Nephron progenitor cell (in vitro differentiated cells): ENCODE measurements at regions not wholly inside any gene's neighbourhood (a gene's known extent, or its start where the extent isn't known, plus 50 kb on each side); places are given as distances from the start of the nearest gene placed in this dataset.

Source experiments
- DNase-seq: peaks from one replicate; pipeline ENCODE4 v3.0.0; 2021
- H3K27ac Mint-ChIP-seq: 2 replicates; pipeline ENCODE4 v1.8.0; 2021; ENCODE audit warnings: mild to moderate bottlenecking, moderate library complexity, mixed read lengths
- H3K27me3 Mint-ChIP-seq: 2 replicates; pipeline ENCODE4 v1.8.0; 2021; ENCODE audit warnings: mild to moderate bottlenecking, low read depth, mixed read lengths; ENCODE audit not compliant: poor library complexity
- H3K36me3 Mint-ChIP-seq: 2 replicates; pipeline ENCODE4 v1.8.0; 2021; ENCODE audit warnings: low read depth, mixed read lengths
- H3K4me1 Mint-ChIP-seq: 2 replicates; pipeline ENCODE4 v1.8.0; 2021; ENCODE audit warnings: mixed read lengths
- H3K4me3 Mint-ChIP-seq: 2 replicates; pipeline ENCODE4 v1.8.0; 2021; ENCODE audit warnings: mild to moderate bottlenecking, moderate library complexity, mixed read lengths
- H3K9me3 Mint-ChIP-seq: 2 replicates; pipeline ENCODE4 v1.8.0; 2021; ENCODE audit warnings: mild to moderate bottlenecking, moderate library complexity, mixed read lengths
- TF ChIP-seq, protein P1 (sequence below): fragments of 200-600 bp; sonication (generic); IDR thresholded peaks from 2 replicates; pipeline ENCODE4 v1.5.0; 2021; ENCODE audit warnings: antibody characterized with exemption

DNA sequence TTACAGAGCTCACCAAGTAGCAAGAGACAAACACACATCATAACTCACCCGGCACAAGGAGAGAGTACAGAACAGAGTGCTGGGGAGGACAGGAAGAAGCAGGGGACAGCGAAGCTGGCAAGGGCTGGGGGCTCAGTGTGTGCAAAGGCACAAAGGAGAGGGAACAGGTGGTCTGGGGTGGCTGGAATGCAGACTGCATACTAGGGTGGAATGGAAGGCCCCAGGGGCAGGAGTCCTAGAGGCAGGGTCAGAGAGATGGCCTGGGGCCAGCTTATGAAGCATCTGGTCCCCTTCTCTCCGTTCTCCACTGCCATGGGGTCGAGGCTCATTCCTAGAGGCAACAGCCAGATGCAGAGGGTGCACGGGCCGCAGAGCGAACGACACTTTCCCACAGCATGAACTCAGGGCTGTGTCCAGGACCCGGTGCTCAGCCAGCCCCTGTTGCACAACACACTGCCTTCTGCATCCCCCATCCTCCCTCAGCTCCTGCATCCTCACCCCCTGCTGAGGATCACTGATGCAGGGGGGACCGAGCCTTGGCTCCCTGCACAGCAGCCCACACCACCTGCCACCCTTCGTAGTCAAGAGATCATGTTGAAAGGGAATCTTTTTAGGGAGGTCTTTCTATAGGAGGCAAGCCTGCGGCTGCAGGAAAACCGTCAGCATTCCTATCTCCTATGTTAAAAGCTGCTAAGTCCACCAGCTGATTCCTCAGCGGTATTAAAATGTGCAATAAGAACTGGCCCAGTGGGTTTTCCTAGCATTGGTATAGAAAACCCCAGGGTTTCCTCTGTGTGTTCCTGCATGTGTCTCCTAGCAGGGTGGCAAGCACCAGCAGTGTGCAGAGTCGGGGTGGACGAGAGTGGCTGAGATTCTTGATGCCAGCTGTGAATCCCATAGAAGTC lies 293.5 kb downstream of the UACA start:
- Mint-ChIP-seq H3K4me1 (peaks cover 14% of the 10 kb centered on the region), H3K27ac (no peak overlapping the region), H3K27me3 (peaks cover 56% of the 10 kb centered on the region), H3K4me3 (no peak overlapping the region), H3K9me3 (no peaks in the 10 kb centered on the region), H3K36me3 (no peaks in the 10 kb centered on the region)
- TF ChIP-seq, protein P1, sequence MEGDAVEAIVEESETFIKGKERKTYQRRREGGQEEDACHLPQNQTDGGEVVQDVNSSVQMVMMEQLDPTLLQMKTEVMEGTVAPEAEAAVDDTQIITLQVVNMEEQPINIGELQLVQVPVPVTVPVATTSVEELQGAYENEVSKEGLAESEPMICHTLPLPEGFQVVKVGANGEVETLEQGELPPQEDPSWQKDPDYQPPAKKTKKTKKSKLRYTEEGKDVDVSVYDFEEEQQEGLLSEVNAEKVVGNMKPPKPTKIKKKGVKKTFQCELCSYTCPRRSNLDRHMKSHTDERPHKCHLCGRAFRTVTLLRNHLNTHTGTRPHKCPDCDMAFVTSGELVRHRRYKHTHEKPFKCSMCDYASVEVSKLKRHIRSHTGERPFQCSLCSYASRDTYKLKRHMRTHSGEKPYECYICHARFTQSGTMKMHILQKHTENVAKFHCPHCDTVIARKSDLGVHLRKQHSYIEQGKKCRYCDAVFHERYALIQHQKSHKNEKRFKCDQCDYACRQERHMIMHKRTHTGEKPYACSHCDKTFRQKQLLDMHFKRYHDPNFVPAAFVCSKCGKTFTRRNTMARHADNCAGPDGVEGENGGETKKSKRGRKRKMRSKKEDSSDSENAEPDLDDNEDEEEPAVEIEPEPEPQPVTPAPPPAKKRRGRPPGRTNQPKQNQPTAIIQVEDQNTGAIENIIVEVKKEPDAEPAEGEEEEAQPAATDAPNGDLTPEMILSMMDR: no peak
- no peak for DNase-seq

DNA sequence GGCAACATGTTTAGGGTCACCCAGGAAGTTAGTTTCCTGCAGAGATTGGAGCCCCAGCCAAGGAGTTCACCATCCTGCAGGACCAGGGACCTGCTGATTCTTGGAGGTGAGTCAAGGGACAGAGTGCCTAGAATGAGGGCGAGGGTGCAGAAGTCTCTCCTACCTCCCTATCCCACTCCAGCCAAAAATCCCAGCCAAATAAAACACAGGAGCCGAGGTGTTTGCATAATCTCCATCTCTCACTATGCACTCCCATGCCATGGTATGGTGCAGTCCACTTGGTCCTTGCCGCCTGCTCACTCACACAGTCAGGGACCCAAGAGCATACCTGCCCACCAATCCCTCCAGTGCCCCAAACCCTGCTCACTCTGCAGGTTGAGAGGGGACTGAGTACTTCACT lies 294.2 kb downstream of the UACA start:
- peaks cover 60% of the 10 kb centered on the region for H3K27me3 Mint-ChIP-seq
- no peak overlapping the region for H3K27ac Mint-ChIP-seq

DNA sequence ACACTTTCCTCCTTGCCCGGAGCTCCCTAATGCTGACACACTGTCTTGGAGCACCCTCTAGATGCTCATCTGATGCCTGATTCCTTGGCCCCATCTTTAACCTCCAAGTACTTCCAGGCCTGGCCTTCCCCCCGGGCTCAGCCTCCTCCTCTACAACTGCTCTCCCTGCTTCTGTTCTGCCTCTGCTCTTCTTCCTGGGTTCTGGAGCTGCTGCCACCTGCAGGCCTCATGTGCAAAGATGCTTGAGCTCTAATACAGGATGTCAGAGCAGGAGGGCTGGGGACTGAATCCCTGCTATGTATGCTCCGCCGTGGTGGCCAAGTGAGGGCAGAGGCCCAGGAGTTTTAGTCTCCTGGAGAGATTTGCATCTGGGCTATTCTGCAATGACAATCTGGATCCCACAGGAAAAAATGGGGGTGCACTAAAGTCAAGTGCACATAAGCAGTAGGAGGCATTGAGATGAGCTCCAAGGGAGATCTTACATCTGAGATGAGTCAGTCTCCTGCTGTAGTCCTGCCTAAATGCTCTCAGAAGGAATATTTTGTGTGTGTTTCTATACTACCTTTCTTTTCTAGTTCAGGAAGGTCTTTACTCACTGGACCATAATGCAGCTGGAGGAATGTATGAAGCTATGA lies 296.3 kb downstream of the UACA start:
- no peaks in the 10 kb centered on the region for H3K36me3 Mint-ChIP-seq
- TF ChIP-seq, protein P1: peak; percentile 59
- no peak overlapping the region for H3K4me3 Mint-ChIP-seq
- DNase-seq: peak; percentile 42
- H3K4me1 Mint-ChIP-seq: no peaks in the 10 kb centered on the region
- no peaks in the 10 kb centered on the region for H3K9me3 Mint-ChIP-seq
- H3K27me3 Mint-ChIP-seq: peaks cover 53% of the 10 kb centered on the region
- H3K27ac Mint-ChIP-seq: no peak overlapping the region

More for the DNA sequence above, 294.2 kb downstream of the UACA start:
- H3K9me3 Mint-ChIP-seq: no peaks in the 10 kb centered on the region
- TF ChIP-seq, protein P1: no peak
- H3K4me3 Mint-ChIP-seq: no peak overlapping the region
- peaks cover 11% of the 10 kb centered on the region for H3K4me1 Mint-ChIP-seq
- no peak for DNase-seq
- H3K36me3 Mint-ChIP-seq: no peaks in the 10 kb centered on the region

DNA sequence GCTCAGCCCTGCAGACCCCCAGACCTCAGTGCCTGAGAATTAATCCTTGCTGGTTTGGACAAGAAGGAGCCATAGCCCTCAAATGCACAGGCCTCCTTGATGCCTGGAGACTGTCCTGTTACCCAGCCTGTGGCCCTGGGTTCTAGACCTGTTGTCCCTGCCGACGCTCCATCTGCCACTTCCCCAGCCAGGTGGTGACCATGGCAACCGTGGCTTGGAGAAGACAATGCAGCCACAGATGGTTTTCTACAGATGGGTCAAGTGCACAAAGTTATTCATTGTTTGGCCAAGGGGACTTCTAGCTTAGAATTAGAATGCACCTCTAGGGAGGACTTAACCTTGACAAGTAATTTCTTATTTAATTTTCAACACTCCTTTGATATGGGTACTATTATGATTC lies 297.1 kb downstream of the UACA start:
- Mint-ChIP-seq H3K27ac (no peak overlapping the region), H3K36me3 (no peaks in the 10 kb centered on the region), H3K4me3 (no peak overlapping the region), H3K9me3 (no peaks in the 10 kb centered on the region), H3K27me3 (peaks cover 55% of the 10 kb centered on the region), H3K4me1 (no peaks in the 10 kb centered on the region)
- TF ChIP-seq, protein P1: no peak
- DNase-seq: no peak

DNA sequence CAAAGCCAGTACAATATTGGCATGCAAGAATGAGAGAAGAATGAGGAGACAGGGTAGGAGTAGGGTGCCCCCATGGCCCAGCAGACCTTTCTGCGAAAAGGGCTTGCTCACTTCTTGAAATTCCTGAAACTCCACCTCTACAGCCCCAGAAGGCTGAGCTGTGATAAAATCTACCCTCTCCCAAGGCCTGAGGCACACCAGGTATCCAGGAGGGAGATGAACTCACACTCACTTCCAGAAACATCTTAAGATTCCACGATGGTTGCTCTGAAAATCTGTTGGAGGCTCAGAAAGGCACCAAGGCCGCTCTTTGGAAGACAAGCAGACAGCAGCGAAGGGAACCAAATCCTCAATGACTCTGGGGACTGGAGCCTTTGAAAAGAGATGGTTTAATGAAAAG lies 297.5 kb downstream of the UACA start:
- no peaks in the 10 kb centered on the region for H3K36me3 Mint-ChIP-seq
- TF ChIP-seq, protein P1: no peak
- no peaks in the 10 kb centered on the region for H3K4me1 Mint-ChIP-seq
- no peaks in the 10 kb centered on the region for H3K9me3 Mint-ChIP-seq
- no peak for DNase-seq
- no peak overlapping the region for H3K27ac Mint-ChIP-seq
- H3K27me3 Mint-ChIP-seq: peaks cover 56% of the 10 kb centered on the region
- H3K4me3 Mint-ChIP-seq: no peak overlapping the region
